ENCODE measurements at regions not wholly inside any gene's neighbourhood (a gene's known extent, or its start where the extent isn't known, plus 50 kb on each side); places are given as distances from the start of the nearest gene placed in this dataset.

- ChIA-PET POLR2A (no interaction called here), CTCF (no interaction called here)
- TF ChIP-seq SIN3A (IDR thresholded peaks at IDR 0.05; ENCODE audit: borderline replicate concordance, insufficient read depth, low read depth, low read length) (no peak), POLR2AphosphoS5 (IDR thresholded peaks at IDR 0.05; ENCODE audit: low read depth, low read length) (no peak), TCF7L2 (IDR thresholded peaks at IDR 0.05; ENCODE audit: low read depth, low read length) (no peak)
- TF ChIP-seq, protein P1, sequence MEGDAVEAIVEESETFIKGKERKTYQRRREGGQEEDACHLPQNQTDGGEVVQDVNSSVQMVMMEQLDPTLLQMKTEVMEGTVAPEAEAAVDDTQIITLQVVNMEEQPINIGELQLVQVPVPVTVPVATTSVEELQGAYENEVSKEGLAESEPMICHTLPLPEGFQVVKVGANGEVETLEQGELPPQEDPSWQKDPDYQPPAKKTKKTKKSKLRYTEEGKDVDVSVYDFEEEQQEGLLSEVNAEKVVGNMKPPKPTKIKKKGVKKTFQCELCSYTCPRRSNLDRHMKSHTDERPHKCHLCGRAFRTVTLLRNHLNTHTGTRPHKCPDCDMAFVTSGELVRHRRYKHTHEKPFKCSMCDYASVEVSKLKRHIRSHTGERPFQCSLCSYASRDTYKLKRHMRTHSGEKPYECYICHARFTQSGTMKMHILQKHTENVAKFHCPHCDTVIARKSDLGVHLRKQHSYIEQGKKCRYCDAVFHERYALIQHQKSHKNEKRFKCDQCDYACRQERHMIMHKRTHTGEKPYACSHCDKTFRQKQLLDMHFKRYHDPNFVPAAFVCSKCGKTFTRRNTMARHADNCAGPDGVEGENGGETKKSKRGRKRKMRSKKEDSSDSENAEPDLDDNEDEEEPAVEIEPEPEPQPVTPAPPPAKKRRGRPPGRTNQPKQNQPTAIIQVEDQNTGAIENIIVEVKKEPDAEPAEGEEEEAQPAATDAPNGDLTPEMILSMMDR (IDR thresholded peaks at IDR 0.05) = no peak
- TF ChIP-seq, protein P2, sequence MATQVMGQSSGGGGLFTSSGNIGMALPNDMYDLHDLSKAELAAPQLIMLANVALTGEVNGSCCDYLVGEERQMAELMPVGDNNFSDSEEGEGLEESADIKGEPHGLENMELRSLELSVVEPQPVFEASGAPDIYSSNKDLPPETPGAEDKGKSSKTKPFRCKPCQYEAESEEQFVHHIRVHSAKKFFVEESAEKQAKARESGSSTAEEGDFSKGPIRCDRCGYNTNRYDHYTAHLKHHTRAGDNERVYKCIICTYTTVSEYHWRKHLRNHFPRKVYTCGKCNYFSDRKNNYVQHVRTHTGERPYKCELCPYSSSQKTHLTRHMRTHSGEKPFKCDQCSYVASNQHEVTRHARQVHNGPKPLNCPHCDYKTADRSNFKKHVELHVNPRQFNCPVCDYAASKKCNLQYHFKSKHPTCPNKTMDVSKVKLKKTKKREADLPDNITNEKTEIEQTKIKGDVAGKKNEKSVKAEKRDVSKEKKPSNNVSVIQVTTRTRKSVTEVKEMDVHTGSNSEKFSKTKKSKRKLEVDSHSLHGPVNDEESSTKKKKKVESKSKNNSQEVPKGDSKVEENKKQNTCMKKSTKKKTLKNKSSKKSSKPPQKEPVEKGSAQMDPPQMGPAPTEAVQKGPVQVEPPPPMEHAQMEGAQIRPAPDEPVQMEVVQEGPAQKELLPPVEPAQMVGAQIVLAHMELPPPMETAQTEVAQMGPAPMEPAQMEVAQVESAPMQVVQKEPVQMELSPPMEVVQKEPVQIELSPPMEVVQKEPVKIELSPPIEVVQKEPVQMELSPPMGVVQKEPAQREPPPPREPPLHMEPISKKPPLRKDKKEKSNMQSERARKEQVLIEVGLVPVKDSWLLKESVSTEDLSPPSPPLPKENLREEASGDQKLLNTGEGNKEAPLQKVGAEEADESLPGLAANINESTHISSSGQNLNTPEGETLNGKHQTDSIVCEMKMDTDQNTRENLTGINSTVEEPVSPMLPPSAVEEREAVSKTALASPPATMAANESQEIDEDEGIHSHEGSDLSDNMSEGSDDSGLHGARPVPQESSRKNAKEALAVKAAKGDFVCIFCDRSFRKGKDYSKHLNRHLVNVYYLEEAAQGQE (IDR thresholded peaks at IDR 0.05; ENCODE audit: insufficient read depth in 1 of 2, low read depth in 2 of 2, low read length in 1 of 2) = no peak
- Histone ChIP-seq H3K4me1 (ENCODE audit: control insufficient read depth, insufficient read depth, low read length) (peaks cover 17% of the 10 kb centered on the region), H3K36me3 (ENCODE audit: control insufficient read depth, insufficient read depth, low read length) (no peaks in the 10 kb centered on the region), H3K27ac (ENCODE audit: low read length) (peak overlapping the region; percentile 30; the same call in 1 of the 2 replicates), H3K27me3 (ENCODE audit: control insufficient read depth, insufficient read depth, low read length) (no peaks in the 10 kb centered on the region), H3K4me3 (ENCODE audit: low read depth in 2 of 2, low read length in 2 of 2) (no peak overlapping the region), H3K9me3 (ENCODE audit: control insufficient read depth, insufficient read depth, low read depth, low read length) (no peaks in the 10 kb centered on the region)
- no peak for ATAC-seq
- in situ Hi-C loops (cut with HindIII; ENCODE audit: low pct_unique_long_range_greater_than_20kb, low sequenced_read_pairs) = no loop called here
- BruUV-seq (replicated peaks) = no TSS peak
- DNase-seq (ENCODE audit: low read depth, low spot score) = no peak
- intact Hi-C loops (cut with micrococcal nuclease; ENCODE audit: unreplicated experiment) = no loop called here
These were observed 350.0 kb downstream of the RND3 start for GRCh38 chr2:150137338-150138069.

- H3K36me3 ChIP-seq (ENCODE audit: control insufficient read depth, insufficient read depth, low read length) = no peaks in the 10 kb centered on the region
- no TSS peak for BruUV-seq (replicated peaks)
- ATAC-seq = no peak
- no peak overlapping the region for H3K4me3 ChIP-seq (ENCODE audit: low read depth in 2 of 2, low read length in 2 of 2)
- H3K27me3 ChIP-seq (ENCODE audit: control insufficient read depth, insufficient read depth, low read length) = no peaks in the 10 kb centered on the region
- peaks cover 17% of the 10 kb centered on the region; the same call in 1 of the 2 replicates for H3K4me1 ChIP-seq (ENCODE audit: control insufficient read depth, insufficient read depth, low read length)
- ChIA-PET POLR2A (no interaction called here), CTCF (no interaction called here)
- H3K27ac ChIP-seq (ENCODE audit: low read length) = peak overlapping the region; percentile 30; the same call in 1 of the 2 replicates
- DNase-seq (ENCODE audit: low read depth, low spot score) = no peak
- TF ChIP-seq POLR2AphosphoS5 (IDR thresholded peaks at IDR 0.05; ENCODE audit: low read depth, low read length) (no peak), SIN3A (IDR thresholded peaks at IDR 0.05; ENCODE audit: borderline replicate concordance, insufficient read depth, low read depth, low read length) (no peak), TCF7L2 (IDR thresholded peaks at IDR 0.05; ENCODE audit: low read depth, low read length) (no peak)
- TF ChIP-seq, protein P1 (IDR thresholded peaks at IDR 0.05) = no peak
- TF ChIP-seq, protein P2 (IDR thresholded peaks at IDR 0.05; ENCODE audit: insufficient read depth in 1 of 2, low read depth in 2 of 2, low read length in 1 of 2) = no peak
- no peaks in the 10 kb centered on the region for H3K9me3 ChIP-seq (ENCODE audit: control insufficient read depth, insufficient read depth, low read depth, low read length)
- in situ Hi-C loops (cut with HindIII; ENCODE audit: low pct_unique_long_range_greater_than_20kb, low sequenced_read_pairs) (no loop called here), intact Hi-C loops (cut with micrococcal nuclease; ENCODE audit: unreplicated experiment) (no loop called here)
These were observed 350.6 kb downstream of the RND3 start for GRCh38 chr2:150136893-150137292.
